ENCODE measurements at regions not wholly inside any gene's neighbourhood (a gene's known extent, or its start where the extent isn't known, plus 50 kb on each side); places are given as distances from the start of the nearest gene placed in this dataset.
"Not testable (repeated sequence)": the region's sequence is repeated elsewhere in the genome, so short reads cannot be mapped to it uniquely, and the experiment has no call there.

- TF ChIP-seq ZNF518A (tag by site-specific recombination; conservative IDR thresholded peaks at IDR 0.05; ENCODE audit: low read depth) (no peak), ZBTB21 (tag by site-specific recombination; IDR thresholded peaks at IDR 0.05) (no peak), PRDM6 (tag by site-specific recombination; IDR thresholded peaks at IDR 0.05) (no peak), ZFP69B (tag by site-specific recombination; IDR thresholded peaks at IDR 0.05) (no peak), ZNF366 (tag by site-specific recombination; conservative IDR thresholded peaks at IDR 0.05) (no peak), ZBTB10 (tag by site-specific recombination; IDR thresholded peaks at IDR 0.05) (no peak)
- TF ChIP-seq, protein P1, sequence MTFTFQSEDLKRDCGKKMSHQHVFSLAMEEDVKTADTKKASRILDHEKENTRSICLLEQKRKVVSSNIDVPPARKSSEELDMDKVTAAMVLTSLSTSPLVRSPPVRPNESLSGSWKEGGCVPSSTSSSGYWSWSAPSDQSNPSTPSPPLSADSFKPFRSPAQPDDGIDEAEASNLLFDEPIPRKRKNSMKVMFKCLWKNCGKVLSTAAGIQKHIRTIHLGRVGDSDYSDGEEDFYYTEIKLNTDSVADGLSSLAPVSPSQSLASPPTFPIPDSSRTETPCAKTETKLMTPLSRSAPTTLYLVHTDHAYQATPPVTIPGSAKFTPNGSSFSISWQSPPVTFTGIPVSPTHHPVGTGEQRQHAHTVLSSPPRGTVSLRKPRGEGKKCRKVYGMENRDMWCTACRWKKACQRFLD (tag by site-specific recombination; IDR thresholded peaks at IDR 0.05): no peak
These were observed 93.7 kb downstream of the DHRS2 start (continued) for GRCh38 chr14:23729720-23730387.

DNA sequence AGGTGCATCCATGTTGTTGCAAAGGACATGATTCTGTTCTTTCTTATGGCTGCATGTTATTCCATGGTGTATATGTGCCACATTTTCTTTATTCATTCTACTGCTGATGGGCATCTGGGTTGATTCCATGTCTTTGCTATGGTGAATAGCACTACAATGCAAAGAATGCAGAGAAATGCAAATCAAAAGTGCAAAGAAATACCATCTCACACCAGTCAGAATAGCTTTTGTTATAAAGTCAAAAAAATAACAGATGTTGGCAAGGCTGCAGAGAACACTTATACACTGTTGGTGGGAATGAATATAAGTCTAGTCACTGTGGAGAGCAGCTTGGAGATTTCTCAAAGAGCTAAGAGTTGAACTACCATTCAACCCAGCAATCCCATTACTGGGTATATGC, 99.2 kb downstream of the DHRS2 start:
- TF ChIP-seq ZBTB48 (tag by site-specific recombination; IDR thresholded peaks at IDR 0.05) (no peak), ZNF248 (tag by site-specific recombination; IDR thresholded peaks at IDR 0.05) (no peak), ZBTB20 (tag by site-specific recombination; IDR thresholded peaks at IDR 0.05) (no peak), KLF7 (tag by site-specific recombination; IDR thresholded peaks at IDR 0.05; ENCODE audit: borderline replicate concordance) (no peak), ZNF214 (tag by site-specific recombination; IDR thresholded peaks at IDR 0.05; ENCODE audit: borderline replicate concordance) (no peak), TSHZ1 (tag by site-specific recombination; IDR thresholded peaks at IDR 0.05; ENCODE audit: borderline replicate concordance) (no peak), ZNF146 (tag by site-specific recombination; IDR thresholded peaks at IDR 0.05) (no peak)
- H3K9me3 ChIP-seq (ENCODE audit: control insufficient read depth, insufficient read depth, low read depth, low read length): no peaks in the 10 kb centered on the region
- no peak overlapping the region for H3K27ac ChIP-seq (ENCODE audit: extremely low read depth, low read depth, low read length)
- no peak overlapping the region for H3K4me3 ChIP-seq (ENCODE audit: low read depth, low read length)
- ChIA-PET CTCF (interaction anchor here (0.6 to 1.3 kb wide), 2 partner anchors 138 to 175 kb away, joined by 3 read pairs; no protein-coding TSS in a partner anchor), POLR2A (no interaction called here)
- H3K36me3 ChIP-seq (ENCODE audit: control insufficient read depth in 2 of 2, insufficient read depth in 1 of 2, low read length in 2 of 2): no peaks in the 10 kb centered on the region
- H3K4me1 ChIP-seq (ENCODE audit: control insufficient read depth, insufficient read depth, low read length): no peaks in the 10 kb centered on the region

GRCh38 chr14:23744368-23744767, 108.2 kb downstream of the DHRS2 start:
- H3K9me3 ChIP-seq (ENCODE audit: control insufficient read depth, insufficient read depth, low read depth, low read length); CTCF ChIA-PET; H3K27ac ChIP-seq (ENCODE audit: extremely low read depth, low read depth, low read length); H3K36me3 ChIP-seq (ENCODE audit: control insufficient read depth in 2 of 2, insufficient read depth in 1 of 2, low read length in 2 of 2); H3K4me1 ChIP-seq (ENCODE audit: control insufficient read depth, insufficient read depth, low read length); H3K4me3 ChIP-seq (ENCODE audit: low read depth, low read length); POLR2A ChIA-PET: not testable (repeated sequence)
